Nephron progenitor cell (in vitro differentiated cells): ENCODE measurements at regions not wholly inside any gene's neighbourhood (a gene's known extent, or its start where the extent isn't known, plus 50 kb on each side); places are given as distances from the start of the nearest gene placed in this dataset.
A peak's percentile ranks its signal among the peaks of the same experiment; 100 is the strongest.
"Not testable (repeated sequence)": the region's sequence is repeated elsewhere in the genome, so short reads cannot be mapped to it uniquely, and the experiment has no call there.

Experiments used
- DNase-seq: peaks from one replicate; pipeline ENCODE4 v3.0.0; 2021
- H3K27ac Mint-ChIP-seq: 2 replicates; pipeline ENCODE4 v1.8.0; 2021; ENCODE audit warnings: mild to moderate bottlenecking, moderate library complexity, mixed read lengths
- H3K27me3 Mint-ChIP-seq: 2 replicates; pipeline ENCODE4 v1.8.0; 2021; ENCODE audit warnings: mild to moderate bottlenecking, low read depth, mixed read lengths; ENCODE audit not compliant: poor library complexity
- H3K36me3 Mint-ChIP-seq: 2 replicates; pipeline ENCODE4 v1.8.0; 2021; ENCODE audit warnings: low read depth, mixed read lengths
- H3K4me1 Mint-ChIP-seq: 2 replicates; pipeline ENCODE4 v1.8.0; 2021; ENCODE audit warnings: mixed read lengths
- H3K4me3 Mint-ChIP-seq: 2 replicates; pipeline ENCODE4 v1.8.0; 2021; ENCODE audit warnings: mild to moderate bottlenecking, moderate library complexity, mixed read lengths
- H3K9me3 Mint-ChIP-seq: 2 replicates; pipeline ENCODE4 v1.8.0; 2021; ENCODE audit warnings: mild to moderate bottlenecking, moderate library complexity, mixed read lengths
- CTCF ChIP-seq: fragments of 200-600 bp; sonication (generic); IDR thresholded peaks from 2 replicates; pipeline ENCODE4 v1.5.0; 2021; ENCODE audit warnings: antibody characterized with exemption

DNA sequence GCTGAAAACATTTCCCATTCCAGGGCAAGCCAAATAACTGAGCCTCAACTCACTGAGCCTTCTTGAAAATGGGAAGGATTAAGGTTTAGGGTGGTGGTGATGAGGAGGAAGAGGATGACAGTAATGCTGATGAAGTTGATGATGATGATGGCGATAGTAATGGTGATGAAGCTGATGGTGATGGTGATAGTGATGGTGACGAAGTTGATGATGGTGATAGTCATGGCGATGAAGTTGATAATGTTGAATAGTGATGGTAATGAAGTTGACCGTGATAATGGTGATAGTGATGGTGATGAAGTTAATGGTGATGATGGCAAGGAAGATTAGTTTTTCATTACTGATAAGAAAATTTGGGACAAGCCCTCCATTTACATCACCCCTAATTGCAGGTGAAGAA, 285.8 kb upstream of the DYNLRB2 start:
- no peak for TF ChIP-seq CTCF
- Mint-ChIP-seq H3K36me3 (no peaks in the 10 kb centered on the region), H3K4me1 (peaks cover 11% of the 10 kb centered on the region), H3K27me3 (peaks cover 6% of the 10 kb centered on the region), H3K27ac (no peak overlapping the region), H3K9me3 (no peaks in the 10 kb centered on the region), H3K4me3 (no peak overlapping the region)
- no peak for DNase-seq

DNA sequence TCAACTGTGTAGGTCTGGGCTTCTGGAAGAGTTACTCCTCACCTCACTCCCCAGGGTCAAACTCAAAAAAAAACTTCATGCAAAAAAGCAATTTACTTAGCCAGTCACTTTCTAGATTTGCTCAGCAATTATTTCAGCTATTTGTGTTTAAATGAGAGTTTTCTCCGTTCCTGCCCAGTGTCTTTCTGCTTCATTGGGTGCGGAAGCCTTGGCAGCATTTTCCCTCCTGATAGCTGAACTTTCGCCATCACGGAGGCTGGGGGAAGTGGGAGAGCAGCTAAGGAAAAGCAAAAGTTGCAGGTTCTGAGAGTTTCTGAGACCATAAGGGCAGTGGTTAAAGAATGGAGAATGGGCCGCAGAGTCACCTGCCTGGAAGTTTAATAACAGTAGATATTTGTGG, 287.1 kb upstream of the DYNLRB2 start:
- no peak for DNase-seq
- no peak overlapping the region for H3K4me3 Mint-ChIP-seq
- no peak overlapping the region for H3K27ac Mint-ChIP-seq
- H3K36me3 Mint-ChIP-seq: no peaks in the 10 kb centered on the region
- peaks cover 4% of the 10 kb centered on the region for H3K4me1 Mint-ChIP-seq
- no peaks in the 10 kb centered on the region for H3K9me3 Mint-ChIP-seq
- peaks cover 3% of the 10 kb centered on the region for H3K27me3 Mint-ChIP-seq
- TF ChIP-seq CTCF: no peak

GRCh38 chr16:80250381-80250780, 290.4 kb upstream of the DYNLRB2 start:
- Mint-ChIP-seq H3K4me1 (peaks cover 4% of the 10 kb centered on the region), H3K27ac (no peak overlapping the region), H3K4me3 (no peak overlapping the region), H3K9me3 (peaks cover 3% of the 10 kb centered on the region), H3K27me3 (peaks cover 3% of the 10 kb centered on the region), H3K36me3 (no peaks in the 10 kb centered on the region)
- TF ChIP-seq CTCF: no peak
- no peak for DNase-seq

DNA sequence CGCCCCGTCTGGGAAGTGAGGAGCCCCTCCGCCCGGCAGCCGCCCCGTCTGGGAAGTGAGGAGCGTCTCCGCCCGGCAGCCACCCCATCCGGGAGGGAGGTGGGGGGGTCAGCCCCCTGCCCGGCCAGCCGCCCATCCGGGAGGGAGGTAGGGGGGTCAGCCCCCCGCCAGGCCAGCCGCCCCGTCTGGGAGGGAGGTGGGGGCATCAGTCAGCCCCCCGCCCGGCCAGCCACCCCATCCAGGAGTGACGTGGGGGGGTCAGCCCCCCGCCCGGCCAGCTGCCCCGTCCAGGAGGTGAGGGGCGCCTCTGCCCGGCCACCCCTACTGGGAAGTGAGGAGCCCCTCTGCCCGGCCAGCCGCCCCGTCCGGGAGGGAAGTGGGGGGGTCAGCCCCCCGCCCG, 297.5 kb upstream of the DYNLRB2 start:
- H3K27me3 Mint-ChIP-seq, H3K36me3 Mint-ChIP-seq, H3K27ac Mint-ChIP-seq, H3K4me1 Mint-ChIP-seq, DNase-seq, H3K4me3 Mint-ChIP-seq: not testable (repeated sequence)
- peaks cover 58% of the 10 kb centered on the region for H3K9me3 Mint-ChIP-seq

DNA sequence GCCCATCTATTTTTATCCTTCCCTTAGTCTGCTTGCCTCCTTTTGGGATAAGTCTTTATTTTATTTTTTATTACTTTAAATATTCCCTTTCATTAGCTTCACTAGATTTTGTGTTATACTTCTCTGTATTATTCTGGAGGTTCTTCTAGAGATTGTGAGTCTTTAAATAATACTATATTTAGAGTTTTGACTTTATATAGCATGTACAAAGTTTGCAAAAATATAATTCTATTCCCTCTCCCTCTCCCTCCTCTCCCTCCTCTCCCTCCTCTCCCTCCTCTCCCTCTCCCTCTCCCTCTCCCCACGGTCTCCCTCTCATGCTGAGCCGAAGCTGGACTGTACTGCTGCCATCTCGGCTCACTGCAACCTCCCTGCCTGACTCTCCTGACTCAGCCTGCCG, 298.5 kb upstream of the DYNLRB2 start:
- not testable (repeated sequence) for H3K36me3 Mint-ChIP-seq, DNase-seq, H3K27ac Mint-ChIP-seq, H3K4me3 Mint-ChIP-seq, H3K4me1 Mint-ChIP-seq, H3K27me3 Mint-ChIP-seq
- peaks cover 62% of the 10 kb centered on the region for H3K9me3 Mint-ChIP-seq

DNA sequence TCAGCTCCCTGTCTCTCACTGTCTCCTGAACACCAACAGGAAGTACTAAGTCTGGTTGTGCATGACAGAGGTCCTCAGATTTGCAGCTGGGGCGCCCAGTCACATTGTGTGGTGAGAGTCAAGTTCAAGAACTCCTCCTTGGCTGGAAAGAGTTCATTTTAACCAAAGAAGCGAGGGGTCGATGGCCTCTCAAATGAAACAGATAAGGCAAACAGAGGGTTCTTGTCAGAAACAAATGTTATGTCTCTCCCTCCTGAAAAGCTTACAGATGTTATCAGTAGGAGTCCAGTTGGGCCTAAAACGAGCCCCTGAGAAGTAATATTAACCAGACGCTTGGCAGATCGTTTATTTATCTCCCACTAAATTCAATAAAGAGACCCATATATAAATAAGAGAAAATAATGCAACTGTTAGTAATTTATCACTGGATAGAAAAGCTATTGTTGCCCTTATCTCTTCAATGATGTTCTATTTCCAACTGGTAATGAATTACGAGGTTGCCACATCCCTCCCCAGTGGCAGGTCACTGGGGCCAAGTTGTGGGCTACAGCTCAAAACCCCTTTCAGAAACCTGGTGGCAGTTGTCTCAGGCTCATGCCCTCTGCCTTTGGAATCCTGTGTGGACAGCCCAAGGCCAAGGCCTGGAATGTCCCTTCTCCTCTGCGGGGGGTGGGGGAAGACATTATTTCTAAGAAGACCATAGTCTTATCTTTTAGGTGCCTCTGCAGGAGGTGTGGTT, 307.5 kb upstream of the DYNLRB2 start:
- no peak for DNase-seq
- Mint-ChIP-seq H3K4me3 (no peak overlapping the region), H3K27ac (peak overlapping the region; percentile 50), H3K9me3 (peaks cover 9% of the 10 kb centered on the region), H3K27me3 (peaks cover 4% of the 10 kb centered on the region), H3K36me3 (no peaks in the 10 kb centered on the region), H3K4me1 (no peaks in the 10 kb centered on the region)
- no peak for TF ChIP-seq CTCF

- no peaks in the 10 kb centered on the region for H3K36me3 Mint-ChIP-seq
- DNase-seq: no peak
- TF ChIP-seq CTCF: no peak
- H3K27ac Mint-ChIP-seq: no peak overlapping the region
- H3K4me1 Mint-ChIP-seq: no peaks in the 10 kb centered on the region
- no peak overlapping the region for H3K4me3 Mint-ChIP-seq
- peaks cover 4% of the 10 kb centered on the region for H3K27me3 Mint-ChIP-seq
- H3K9me3 Mint-ChIP-seq: peaks cover 6% of the 10 kb centered on the region
Measured at GRCh38 chr16:80231888-80232287, 308.9 kb upstream of the DYNLRB2 start.
